GM21717 (cell line): ENCODE measurements at regions not wholly inside any gene's neighbourhood (a gene's known extent, or its start where the extent isn't known, plus 50 kb on each side); places are given as distances from the start of the nearest gene placed in this dataset.
"Not testable (repeated sequence)": the region's sequence is repeated elsewhere in the genome, so short reads cannot be mapped to it uniquely, and the experiment has no call there.

Experiments used
- ATAC-seq: cut with Tn5 transposase; IDR thresholded peaks from one replicate; pipeline ENCODE4 v1.9.1; 2021; ENCODE audit warnings: mild to moderate bottlenecking, moderate library complexity; ENCODE audit not compliant: unreplicated experiment

DNA sequence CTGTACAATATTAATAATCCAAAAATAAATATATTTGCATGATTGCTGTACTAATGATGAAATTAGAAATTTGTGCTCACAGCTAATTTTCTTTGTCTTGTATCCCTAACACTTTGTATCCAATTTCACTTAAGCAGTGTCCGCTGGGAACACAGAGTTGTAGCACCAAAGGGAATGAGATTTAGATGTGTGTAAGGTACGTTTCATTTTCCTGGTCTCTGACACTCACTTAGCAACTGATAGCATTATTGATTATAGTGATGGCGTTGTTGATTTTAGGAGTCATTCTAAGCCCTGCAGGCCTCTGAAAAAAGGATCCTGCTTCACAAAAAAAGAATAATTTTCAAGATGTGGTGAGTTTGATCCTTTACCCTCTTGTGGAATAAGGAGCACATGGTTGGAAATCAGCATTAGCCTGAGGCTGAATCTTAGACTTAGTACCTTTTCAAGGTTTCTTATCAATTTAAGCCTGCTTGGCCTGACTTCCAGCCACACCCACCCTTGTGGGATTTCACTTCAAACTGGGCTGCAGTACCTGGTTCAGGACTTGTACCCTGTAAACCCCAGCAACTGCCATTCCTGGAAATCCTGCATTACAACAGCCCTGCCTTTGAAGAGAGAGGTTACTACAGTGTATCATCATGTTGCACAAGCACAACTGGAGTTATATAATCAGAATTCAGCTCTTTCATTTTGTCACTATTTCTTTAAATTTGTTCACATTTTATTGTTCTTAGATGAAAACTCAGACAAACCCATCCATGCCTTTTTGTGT is 116.2 kb downstream of the RND3 start:
- no peak for ATAC-seq

DNA sequence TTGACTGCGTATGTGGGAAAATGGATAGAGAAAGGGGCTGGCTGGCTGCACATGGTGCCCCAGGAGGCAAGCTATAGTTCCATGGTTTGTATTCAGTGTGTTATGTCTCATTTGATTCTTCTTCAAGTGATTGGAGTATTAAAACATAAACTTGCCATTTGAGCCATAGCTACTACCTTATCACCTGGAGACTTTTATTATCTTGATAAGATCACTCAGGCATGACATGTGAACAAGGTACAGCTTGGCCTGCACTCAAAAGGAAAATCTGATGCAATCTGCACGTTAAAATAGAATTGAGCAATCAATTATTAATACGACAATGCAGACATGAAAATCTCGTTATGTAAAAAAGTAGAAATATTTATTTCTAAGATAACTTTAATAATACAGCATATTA is 116.9 kb downstream of the RND3 start:
- ATAC-seq = no peak

DNA sequence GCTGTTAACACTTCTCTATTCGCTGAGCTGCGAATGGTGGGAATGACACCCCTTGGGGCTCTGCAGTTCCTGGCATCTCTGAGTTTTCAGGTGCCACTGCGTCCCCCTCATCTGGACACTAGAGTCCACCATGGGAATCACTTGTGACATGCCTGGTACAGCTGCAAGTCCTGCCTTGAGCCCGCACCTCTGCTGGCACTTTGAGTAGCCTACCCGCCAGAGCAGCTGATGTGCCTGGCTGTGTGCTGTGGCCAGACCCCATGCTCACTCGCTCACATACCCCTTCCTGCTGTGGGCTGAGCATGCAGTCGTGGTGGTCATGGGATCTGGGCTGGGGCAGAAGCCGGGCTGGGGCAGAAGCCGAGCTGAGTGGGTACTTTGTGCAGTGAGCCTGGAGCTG is 117.6 kb downstream of the RND3 start:
- ATAC-seq = no peak

DNA sequence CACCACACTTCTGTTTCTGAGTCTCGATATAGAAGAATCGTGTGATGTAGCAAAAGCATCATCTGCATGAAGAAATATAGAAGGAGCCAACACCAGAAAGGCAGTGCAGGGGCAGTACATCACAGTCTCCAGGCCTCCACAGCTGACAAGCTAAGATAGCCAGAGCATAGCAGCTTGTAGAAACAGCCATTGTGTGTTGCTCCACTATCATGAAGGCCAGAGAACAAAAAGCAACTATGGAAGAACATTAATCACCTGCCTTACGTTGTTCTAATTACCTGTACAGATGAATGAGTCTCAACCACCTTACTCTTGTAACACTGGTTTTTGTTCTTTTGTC is 129.0 kb downstream of the RND3 start:
- no peak for ATAC-seq

DNA sequence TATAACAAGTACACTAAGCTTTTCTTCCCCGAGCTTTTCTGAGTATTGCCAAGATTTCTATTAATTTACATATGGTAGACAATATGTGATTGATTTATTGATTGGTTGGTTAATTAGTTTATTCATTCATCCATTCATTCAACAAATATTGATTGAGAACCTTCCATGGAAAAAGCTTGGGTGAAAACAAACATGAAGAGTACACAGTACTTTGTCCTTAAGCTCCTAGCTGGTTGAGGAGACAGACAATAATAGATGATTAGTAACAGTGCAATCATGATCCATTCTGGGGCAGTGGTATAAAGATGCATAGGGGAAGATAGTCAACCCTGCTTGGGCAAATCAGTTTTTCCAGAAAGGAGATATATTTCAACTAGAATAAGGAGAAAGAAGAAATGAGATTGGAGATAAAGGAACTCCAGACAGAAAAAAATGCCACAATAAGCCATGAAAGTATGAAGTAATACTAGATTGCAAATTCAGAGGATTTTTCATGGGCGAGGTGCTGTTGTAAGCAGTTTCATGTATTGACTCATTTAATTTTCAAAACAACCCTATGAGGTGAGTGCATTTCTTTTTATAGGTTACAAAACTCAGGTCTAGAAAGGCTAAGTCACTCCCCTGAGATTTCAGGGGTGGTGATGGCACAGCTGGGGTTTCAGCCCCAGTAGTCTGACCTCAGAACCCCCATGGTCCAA is 129.5 kb downstream of the RND3 start:
- peak; percentile 95 for ATAC-seq

DNA sequence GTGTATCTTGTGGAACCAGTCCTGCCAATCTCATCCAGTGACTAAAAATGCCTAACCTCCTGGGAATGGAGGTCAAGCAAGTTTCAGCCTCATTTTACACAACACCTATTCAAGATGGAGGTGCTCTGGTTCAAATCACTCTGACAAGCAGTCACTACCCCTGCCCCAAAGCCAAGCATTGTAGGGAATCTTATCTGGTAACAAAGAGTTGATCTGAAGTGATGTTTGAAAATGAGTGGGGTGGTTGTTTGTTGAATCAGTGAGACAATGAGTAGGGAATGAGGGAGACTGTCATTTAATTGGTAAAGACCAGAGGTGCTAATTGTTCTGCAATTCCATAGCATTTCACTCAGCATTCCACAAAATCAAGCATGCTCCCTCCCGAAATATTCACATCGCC is 132.0 kb downstream of the RND3 start:
- ATAC-seq = no peak

DNA sequence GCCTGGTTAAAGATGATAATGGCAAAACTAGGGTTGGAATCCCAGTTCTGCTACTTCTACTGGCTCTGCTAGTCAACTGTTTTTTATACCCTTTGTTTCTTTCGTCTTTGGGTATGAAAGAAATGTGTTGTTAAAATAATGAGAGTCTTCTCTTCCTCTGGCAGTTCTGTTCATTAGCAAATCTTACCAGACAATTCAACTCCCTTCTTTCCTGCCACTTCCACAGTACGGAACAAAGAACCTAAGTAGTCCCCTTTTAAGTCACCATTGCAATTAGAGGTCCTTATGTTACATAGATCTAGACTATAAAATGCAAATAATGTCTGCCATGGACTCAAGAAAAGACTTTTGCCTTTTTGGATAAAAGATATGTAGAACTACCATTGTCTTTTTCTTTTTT is 134.1 kb downstream of the RND3 start:
- no peak for ATAC-seq

DNA sequence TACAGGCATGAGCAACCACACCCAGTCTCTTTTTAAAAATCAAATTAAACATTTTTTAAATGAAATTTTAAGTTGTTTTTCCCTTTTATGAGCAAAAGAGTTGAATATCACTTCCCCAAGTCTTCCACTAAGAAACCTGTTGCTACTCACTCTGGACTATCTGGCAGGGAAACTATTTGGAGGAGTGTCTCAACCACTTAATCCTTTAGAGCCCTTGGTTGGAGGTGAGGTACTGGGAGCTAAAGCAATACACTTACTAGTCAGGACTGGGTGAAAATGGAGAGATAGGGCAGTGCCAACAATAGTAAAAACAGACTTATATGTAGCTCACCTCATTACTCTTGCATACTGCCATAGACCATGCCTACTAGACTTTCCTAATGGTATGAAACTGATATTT is 135.5 kb downstream of the RND3 start:
- ATAC-seq = no peak

DNA sequence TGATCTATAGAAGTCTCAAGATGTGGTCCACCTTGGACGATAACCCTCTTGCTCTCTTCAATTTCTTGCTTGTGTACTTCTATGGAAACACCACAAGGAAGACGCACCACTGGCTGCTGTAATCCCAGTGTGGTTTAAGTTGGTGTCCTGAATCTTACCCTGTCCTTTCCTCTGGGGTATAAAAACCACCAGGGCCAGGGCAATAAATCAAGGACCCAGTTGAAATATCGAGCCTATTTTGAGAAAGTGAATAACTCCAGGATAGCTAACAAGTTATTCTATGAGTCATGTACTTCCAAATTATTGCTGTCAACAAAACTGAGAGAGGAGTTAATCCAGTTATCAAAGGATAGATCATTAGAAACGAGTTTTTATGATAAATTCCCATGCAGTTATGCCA is 137.0 kb downstream of the RND3 start:
- no peak for ATAC-seq

DNA sequence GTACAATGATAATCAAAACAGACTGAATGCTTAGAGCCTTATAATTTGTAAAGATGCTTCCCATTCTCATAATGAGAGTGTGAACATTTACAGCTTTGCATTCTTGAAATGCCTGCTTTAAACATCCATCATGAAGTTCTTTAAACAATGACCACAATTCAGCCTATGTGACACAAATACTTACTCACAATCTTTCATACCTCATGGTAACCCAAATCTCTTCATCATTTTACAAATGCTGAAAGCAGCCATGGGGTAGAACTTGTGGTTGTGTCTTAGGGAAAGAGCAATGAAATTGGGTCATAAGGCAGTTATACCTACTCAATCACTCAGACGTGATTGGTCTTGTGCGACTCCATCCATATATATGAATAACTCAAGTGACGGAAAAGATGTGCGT is 140.7 kb downstream of the RND3 start:
- ATAC-seq = no peak

DNA sequence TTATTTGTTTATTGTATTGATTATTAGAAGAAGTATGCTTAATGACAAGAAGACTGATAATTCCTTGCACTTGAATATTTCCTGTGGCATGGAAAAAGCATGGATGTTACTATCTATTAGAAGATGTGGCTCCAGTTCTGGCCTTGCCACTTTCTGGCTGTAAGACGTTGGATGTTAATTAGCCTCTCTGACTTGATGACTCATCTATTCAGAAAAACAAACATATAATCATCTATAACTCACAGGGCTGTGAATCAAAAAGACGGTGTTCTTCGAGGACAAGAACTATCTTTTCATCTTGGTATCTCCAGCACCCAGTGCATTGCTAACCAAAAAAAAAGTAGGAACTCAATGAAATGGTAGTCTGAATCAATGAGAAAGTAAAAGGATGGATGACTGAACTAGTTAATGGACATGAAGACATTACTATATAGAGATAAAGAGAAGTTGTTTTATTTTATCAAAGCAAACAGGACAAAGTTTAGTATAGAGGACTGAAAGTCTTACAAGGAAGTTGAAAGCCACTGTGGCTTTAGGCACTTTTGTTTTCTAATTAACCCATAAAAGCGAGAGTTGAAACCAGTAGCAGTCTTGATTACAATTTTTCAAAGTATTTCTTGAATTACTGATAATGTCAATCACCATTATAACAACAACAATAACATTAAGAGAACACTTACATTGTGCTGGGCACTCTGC is 145.3 kb downstream of the RND3 start:
- ATAC-seq = no peak

DNA sequence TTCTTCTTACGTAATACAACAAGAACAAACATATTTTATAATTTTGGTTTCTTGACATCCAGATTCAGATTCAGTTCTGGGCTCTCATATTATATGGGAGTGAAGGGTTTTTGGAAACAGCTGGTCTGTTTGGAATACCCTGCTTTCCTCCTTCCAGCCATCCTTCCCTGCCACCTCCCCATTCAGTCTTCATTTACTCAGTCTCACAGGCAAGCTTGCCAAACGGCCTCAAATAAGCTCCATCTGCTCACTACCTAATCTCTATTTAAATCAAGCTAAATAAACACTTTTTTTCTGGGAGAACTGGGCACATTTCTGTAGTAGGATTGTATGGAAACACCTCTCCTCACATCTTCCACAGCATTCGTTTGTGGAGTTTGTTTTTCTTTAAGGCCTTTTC is 147.5 kb downstream of the RND3 start:
- ATAC-seq = no peak

DNA sequence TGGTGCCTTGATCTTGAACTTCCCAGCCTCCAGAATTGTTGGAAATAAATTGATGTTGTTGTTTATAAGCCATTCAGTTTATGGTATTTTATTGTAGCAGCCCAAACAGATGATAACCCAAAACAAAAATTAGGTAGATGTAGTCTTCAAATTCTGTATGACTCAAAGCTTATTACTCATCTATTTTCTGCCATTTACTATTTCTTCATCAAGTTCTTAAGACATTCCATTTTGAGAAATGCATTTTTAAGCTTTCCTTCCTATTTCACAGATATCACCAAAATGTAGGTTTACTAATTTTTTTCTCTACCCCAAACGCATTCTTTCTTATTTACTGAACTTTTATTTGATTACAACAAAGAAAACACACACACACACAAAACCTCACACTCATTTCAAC is 148.2 kb downstream of the RND3 start:
- ATAC-seq = no peak

DNA sequence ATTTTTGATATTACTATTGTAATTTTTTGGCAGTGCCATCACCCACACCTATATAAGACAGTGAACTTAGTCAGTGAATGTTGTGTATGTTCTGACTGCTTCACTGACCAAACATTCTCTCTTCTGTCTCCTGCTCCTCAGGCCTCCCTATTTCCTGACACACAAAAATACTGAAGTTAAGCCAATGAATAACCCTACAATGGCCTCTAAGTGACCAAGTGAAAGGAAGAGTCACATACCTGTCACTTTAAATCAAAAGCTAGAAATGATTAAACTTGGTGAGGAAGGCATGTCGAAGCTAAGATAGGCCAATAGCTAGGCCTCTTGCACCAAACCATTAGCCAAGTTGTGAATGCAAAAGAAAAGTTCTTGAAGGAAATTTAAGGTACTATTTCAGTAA is 151.9 kb downstream of the RND3 start:
- no peak for ATAC-seq

DNA sequence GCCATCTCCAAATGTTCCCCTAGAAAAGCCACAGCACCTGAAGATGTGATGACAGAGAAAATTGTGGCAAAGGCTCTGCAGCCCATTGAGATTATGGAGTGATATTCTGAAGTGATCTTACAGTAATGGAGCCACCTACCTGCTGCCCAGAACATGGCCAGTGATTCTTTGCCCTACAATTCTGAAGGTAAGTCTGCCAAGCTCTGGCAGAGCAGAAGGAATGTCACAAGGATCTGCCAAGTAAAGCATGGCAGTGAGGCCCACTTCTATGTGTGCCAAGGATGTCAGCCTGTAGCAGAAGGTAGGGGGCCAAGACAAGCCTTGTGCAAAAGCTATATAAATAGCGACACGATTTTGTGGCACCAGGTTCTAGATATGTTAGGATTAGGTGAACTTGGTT is 155.1 kb downstream of the RND3 start:
- no peak for ATAC-seq

DNA sequence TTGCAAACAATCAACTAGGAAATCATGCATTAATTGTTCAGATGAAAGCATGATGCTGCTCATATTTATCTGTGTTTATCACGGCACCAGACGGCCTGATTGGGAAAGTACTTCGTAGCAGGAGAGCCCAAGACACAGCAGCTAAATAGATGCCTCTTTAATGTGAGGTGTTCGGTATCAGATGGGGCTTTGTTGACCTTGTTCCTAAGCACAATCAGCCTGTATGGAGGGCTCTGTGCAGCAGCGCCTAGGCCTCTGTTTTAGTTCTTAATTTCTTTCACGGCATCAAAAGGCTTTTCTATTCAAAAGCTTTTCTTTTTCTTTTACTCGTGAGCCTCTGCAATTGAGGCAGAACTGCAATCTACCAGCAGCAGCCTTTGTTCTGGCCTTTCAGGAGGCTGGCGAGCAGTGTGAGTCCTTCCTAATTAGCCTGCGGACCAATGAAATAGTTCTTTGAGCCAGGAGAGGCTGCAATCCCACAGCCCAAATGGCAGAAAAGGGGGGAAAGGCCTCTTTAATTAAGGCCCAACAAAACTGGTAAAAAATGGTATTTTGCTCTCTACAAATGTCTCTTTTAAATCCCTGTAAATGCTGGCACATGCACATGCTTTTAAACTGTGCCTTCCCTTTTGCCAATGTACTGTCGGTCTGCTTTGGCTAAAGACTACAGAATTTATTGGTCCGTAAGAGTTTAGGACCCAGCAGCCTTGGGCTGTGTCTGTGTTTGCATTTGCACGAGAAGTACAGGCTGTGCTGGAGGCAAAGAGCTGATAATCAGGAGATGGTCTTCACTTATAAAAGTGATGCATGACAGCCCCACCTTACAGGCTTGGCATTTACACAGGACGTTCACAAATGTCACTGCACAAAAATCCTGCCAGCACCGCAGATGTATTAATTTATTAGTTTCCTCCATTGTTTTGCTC is 159.6 kb downstream of the RND3 start:
- ATAC-seq = no peak

DNA sequence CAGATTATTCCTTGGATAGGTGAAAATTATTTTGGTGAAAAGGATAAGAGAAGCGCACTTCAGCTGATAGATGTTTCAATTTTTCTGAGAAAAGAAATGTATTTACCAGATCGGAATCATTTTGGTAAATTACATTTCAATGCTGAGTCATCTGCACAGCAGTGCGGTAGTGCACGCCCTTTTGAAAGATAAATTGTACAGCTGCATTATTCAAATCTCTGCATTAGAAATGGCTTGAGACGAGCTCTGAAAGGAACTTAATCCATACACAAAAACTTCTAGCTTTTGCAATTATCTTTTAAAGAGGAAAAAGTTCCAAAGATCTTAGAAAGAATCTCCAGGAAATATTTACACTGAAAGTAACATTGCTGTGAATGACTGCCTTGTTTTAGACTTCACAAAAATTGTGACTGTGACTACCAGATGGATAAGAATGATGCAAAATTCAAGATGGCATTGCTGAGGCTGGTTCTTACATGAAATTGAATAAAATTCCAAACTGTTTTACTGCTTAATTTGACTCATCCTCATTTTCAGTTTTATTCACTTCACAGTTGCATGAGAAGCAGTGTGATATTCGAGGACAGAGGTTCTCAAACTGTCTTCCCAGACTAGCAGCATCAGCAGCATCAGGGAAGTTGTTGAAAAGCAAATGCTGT is 161.7 kb downstream of the RND3 start:
- no peak for ATAC-seq

DNA sequence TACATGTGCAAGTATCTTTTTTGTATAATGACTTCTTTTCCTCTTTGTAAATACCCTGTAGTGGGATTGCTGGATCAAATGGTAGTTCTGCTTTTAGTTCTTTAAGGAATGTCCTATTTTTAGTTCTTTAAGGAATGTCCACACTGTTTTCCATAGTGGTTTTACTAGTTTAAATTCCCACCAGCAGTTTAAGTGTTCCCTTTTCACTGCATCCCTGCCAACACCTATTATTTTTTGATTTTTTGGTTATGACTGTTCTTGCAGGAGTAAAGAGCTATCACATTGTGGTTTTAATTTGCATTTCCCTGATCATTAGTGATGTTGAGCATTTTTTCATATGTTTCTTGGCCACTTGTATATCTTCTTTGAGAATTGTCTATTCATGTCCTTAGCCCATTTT is 164.4 kb downstream of the RND3 start:
- ATAC-seq = not testable (repeated sequence)

DNA sequence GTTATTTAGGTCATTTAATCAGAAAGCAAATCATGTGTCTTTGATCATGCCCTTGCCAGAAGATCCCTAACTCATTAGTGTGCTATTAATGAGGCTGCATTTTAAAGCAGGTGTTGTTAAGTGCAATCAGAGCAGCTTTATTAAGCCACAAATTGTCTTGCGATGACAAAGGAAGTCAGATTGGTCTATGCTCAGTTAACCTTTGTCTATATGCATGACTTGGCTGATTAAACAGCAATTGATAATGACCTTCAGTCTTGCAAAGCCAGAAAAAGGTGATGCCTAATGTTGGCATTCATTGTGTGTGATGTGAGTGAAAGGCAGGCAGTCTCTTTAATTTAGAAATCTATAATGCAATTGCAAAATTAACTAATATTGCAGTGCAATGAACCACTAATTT is 166.9 kb downstream of the RND3 start:
- ATAC-seq = no peak

DNA sequence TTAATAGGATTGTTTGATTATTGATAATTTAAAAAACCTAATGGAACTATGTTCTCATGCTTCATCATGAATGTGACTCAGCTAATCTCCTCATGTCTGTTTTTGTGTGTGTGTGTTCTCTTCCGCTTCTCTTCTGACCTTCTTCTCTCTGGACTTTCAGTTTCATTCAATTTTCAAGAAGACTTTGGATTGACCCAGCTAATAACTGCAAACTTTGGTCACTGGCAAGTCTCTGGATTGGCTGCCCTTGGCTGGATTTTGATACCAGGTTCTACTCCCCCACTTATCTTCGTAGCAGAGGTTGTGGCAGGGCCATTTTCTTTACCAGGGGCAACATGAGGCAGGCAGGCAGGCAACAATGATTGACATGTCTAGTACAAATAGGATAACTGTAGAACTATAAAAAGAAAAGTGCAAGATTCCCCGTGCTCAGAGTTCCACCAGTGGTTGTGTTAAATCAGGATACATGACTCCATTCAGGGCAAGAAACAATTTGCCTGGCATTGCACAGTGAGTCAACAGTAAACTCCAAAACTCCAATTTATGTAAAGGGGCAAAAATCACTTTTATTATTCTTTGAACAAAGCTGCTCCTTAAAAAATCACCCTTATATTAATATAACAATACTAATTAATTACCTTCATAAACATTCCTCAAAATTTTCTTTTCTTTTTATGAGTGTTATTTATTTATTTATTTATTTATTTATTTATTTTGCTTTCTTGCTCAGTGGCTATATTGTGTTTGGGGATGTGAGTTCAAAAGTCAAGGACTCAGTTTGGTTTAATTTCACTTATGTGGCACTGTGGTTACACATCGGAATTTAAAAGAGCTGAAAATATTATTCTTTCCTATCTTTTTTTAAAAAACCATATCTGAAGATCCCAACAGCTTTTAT is 167.6 kb downstream of the RND3 start:
- ATAC-seq = no peak
